ENCODE measurements at regions not wholly inside any gene's neighbourhood (a gene's known extent, or its start where the extent isn't known, plus 50 kb on each side); places are given as distances from the start of the nearest gene placed in this dataset.

DNA sequence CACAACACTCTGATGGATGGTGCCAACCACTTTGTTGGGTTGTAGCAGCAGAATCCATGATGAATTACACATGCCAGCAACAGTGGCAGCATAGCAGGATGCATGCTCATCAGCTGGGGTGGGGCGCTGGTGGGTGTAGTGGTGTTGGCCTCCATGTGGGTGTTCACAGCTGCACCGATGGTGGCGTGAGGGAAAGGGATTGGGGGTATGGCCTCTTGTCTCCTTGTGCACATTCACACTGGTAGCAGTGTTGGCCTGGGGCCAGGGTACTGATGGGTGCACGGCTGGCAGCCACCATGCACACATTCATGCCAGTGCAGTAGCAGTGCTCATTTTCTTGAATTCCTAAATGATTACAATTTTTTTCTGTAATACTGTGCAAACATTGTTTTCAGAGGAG, 2748.8 kb upstream of the PCDH20 start (continued):
- TF ChIP-seq, protein P1, sequence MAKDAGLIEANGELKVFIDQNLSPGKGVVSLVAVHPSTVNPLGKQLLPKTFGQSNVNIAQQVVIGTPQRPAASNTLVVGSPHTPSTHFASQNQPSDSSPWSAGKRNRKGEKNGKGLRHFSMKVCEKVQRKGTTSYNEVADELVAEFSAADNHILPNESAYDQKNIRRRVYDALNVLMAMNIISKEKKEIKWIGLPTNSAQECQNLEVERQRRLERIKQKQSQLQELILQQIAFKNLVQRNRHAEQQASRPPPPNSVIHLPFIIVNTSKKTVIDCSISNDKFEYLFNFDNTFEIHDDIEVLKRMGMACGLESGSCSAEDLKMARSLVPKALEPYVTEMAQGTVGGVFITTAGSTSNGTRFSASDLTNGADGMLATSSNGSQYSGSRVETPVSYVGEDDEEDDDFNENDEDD (CRISPR knock-in tag; IDR thresholded peaks at IDR 0.05; ENCODE audit: borderline replicate concordance), result no peak
- no peak for TF ChIP-seq NFYB (CRISPR knock-in tag; IDR thresholded peaks at IDR 0.05)
- TF ChIP-seq RFX1 (IDR thresholded peaks at IDR 0.05), result no peak
- TF ChIP-seq, protein P2, sequence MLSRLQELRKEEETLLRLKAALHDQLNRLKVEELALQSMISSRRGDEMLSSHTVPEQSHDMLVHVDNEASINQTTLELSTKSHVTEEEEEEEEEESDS (CRISPR knock-in tag; IDR thresholded peaks at IDR 0.05; ENCODE audit: borderline replicate concordance), result no peak
- TF ChIP-seq GATAD2A (CRISPR knock-in tag; IDR thresholded peaks at IDR 0.05), result no peak
- TF ChIP-seq SIN3A (IDR thresholded peaks at IDR 0.05; ENCODE audit: borderline replicate concordance, low read depth, low read length), result no peak
- TF ChIP-seq ZNF891 (CRISPR knock-in tag; IDR thresholded peaks at IDR 0.05), result no peak
- no peak for TF ChIP-seq ZBTB43 (CRISPR knock-in tag; conservative IDR thresholded peaks at IDR 0.05)

DNA sequence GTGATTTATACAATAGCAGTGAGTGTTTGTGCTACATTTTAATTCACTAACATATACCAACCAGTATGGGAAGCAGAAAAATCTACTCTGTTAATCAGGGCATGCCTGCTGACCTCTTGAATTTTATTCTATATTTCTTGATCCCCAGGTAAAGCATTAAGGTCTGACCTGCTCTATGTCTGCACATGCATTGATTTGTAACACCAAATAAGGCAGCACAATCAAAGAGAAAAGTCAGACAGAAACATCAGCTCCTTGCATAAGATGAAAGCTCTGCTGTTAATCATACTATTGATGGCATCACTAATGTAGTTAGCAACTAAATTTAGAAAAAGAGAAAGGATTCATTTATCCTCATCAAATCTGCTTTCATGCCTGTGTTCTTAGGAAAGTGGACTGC, 2744.8 kb upstream of the PCDH20 start:
- no peak for FAIRE-seq
- H4K20me1 ChIP-seq (ENCODE audit: insufficient read depth, low read length), result no peaks in the 10 kb centered on the region

More for the DNA sequence above, 2744.8 kb upstream of the PCDH20 start:
- H3K9ac ChIP-seq (ENCODE audit: insufficient read depth, low read depth, low read length), result no peak overlapping the region
- intact Hi-C loops (cut with micrococcal nuclease; ENCODE audit: unreplicated experiment) (no loop called here), in situ Hi-C loops (cut with HindIII; ENCODE audit: extremely low pct_ligation_motif_present, low pct_unique_long_range_greater_than_20kb) (no loop called here)
- ATAC-seq, result no peak
- no peaks in the 10 kb centered on the region for H3K27me3 ChIP-seq (ENCODE audit: control insufficient read depth in 1 of 2, insufficient read depth in 2 of 2, low read length in 2 of 2)
- ChIA-PET POLR2A (no interaction called here), CTCF (ENCODE audit: low intra/inter-chr PET ratio, low total read pairs) (no interaction called here)
- DNase-seq (ENCODE audit: low spot score), result no peak
- H3K9me3 ChIP-seq (ENCODE audit: low read length), result no peaks in the 10 kb centered on the region
- no peaks in the 10 kb centered on the region for H3K79me2 ChIP-seq (ENCODE audit: insufficient read depth, low read length)
- no peak overlapping the region for H2AFZ ChIP-seq (ENCODE audit: low read length)
- TF ChIP-seq SALL1 (CRISPR knock-in tag; IDR thresholded peaks at IDR 0.05) (no peak), ZNF607 (CRISPR knock-in tag; IDR thresholded peaks at IDR 0.05; ENCODE audit: borderline replicate concordance) (no peak), KLF15 (CRISPR knock-in tag; IDR thresholded peaks at IDR 0.05; ENCODE audit: borderline replicate concordance) (no peak)
- no peak overlapping the region for H3K27ac ChIP-seq (ENCODE audit: extremely low read length, insufficient read depth, low read length)
- H3K4me1 ChIP-seq (ENCODE audit: insufficient read depth, low read length), result no peaks in the 10 kb centered on the region
- H3K4me3 ChIP-seq (replicated peaks in 1 of 3; ENCODE audit: insufficient read depth in 1 of 3, low read depth in 2 of 3, low read length in 3 of 3), result no peak overlapping the region
- no TSS peak for BruUV-seq (replicated peaks)
- H3K4me2 ChIP-seq (ENCODE audit: low read depth, low read length), result no peak overlapping the region
- no peaks in the 10 kb centered on the region for H3K36me3 ChIP-seq (replicated peaks in 1 of 2; ENCODE audit: control insufficient read depth in 1 of 2, insufficient read depth in 2 of 2, low read length in 2 of 2)
